Vagina (tissue), 2 donors: ENCODE measurements at regions not wholly inside any gene's neighbourhood (a gene's known extent, or its start where the extent isn't known, plus 50 kb on each side); places are given as distances from the start of the nearest gene placed in this dataset.

Experiments used
- POLR2A ChIP-seq, 2 donors: fragments of 450-650 bp; IDR thresholded peaks; one replicate each; pipeline ENCODE4 v1.6.1; 2017; ENCODE audit warnings: antibody characterized with exemption in 2 of 2, mild to moderate bottlenecking in 2 of 2, moderate library complexity in 2 of 2
- TF ChIP-seq, protein P1 (sequence below), 3 experiments: fragments of 450-650 bp in 2 of 3; fragments of 200-600 bp in 1 of 3; sonication (generic) in 1 of 3; IDR thresholded peaks; one replicate each; pipeline ENCODE4 v1.5.1; 2017 to 2019; ENCODE audit warnings: antibody characterized with exemption in 3 of 3, mild to moderate bottlenecking in 2 of 3, moderate library complexity in 2 of 3

DNA sequence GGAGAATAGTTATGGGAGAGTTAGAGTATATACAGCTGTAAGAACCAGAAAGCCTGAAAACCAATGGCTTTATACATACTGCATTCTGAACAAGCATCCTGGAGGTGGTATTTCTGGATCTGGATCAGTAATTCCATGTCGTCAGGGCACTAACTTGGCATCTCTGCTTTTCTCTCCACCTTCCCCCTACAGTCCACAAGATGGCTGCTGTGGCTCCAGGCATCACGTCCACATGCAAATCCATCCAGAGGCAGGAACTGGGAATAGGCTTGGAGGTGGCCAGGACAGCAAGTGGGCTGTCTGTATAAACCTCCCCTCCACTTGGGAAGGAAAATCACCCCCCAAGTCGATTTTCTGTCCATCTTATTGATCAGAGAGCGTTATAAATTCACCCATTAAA is 86.2 kb upstream of the WDR26 start:
- no peak for TF ChIP-seq POLR2A (IDR thresholded peaks at IDR 0.05)
- TF ChIP-seq, protein P1, sequence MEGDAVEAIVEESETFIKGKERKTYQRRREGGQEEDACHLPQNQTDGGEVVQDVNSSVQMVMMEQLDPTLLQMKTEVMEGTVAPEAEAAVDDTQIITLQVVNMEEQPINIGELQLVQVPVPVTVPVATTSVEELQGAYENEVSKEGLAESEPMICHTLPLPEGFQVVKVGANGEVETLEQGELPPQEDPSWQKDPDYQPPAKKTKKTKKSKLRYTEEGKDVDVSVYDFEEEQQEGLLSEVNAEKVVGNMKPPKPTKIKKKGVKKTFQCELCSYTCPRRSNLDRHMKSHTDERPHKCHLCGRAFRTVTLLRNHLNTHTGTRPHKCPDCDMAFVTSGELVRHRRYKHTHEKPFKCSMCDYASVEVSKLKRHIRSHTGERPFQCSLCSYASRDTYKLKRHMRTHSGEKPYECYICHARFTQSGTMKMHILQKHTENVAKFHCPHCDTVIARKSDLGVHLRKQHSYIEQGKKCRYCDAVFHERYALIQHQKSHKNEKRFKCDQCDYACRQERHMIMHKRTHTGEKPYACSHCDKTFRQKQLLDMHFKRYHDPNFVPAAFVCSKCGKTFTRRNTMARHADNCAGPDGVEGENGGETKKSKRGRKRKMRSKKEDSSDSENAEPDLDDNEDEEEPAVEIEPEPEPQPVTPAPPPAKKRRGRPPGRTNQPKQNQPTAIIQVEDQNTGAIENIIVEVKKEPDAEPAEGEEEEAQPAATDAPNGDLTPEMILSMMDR (IDR thresholded peaks at IDR 0.05): no peak
